Peyer's patch (tissue), 4 donors: ENCODE measurements at regions not wholly inside any gene's neighbourhood (a gene's known extent, or its start where the extent isn't known, plus 50 kb on each side); places are given as distances from the start of the nearest gene placed in this dataset.

ENCODE experiments used
- CTCF ChIP-seq, 6 experiments: fragments of 450-650 bp in 4 of 6; fragments of 200-600 bp in 2 of 6; sonication (generic) in 1 of 6; IDR thresholded peaks; one replicate each; pipeline ENCODE4 v1.5.1; 2017 to 2019; ENCODE audit warnings: antibody characterized with exemption in 6 of 6, mild to moderate bottlenecking in 3 of 6, moderate library complexity in 1 of 6
- POLR2A ChIP-seq, 2 donors: fragments of 450-650 bp; IDR thresholded peaks; one replicate each; pipeline ENCODE4 v1.5.1; 2017; ENCODE audit warnings: antibody characterized with exemption in 2 of 2, mild to moderate bottlenecking in 2 of 2, moderate library complexity in 2 of 2

- TF ChIP-seq CTCF (IDR thresholded peaks at IDR 0.05) = no peak
- no peak for TF ChIP-seq POLR2A (IDR thresholded peaks at IDR 0.05)
These were observed 76.1 kb downstream of the MID1IP1 start for GRCh38 chrX:38877366-38877765.
